ENCODE measurements at regions not wholly inside any gene's neighbourhood (a gene's known extent, or its start where the extent isn't known, plus 50 kb on each side); places are given as distances from the start of the nearest gene placed in this dataset.

DNA sequence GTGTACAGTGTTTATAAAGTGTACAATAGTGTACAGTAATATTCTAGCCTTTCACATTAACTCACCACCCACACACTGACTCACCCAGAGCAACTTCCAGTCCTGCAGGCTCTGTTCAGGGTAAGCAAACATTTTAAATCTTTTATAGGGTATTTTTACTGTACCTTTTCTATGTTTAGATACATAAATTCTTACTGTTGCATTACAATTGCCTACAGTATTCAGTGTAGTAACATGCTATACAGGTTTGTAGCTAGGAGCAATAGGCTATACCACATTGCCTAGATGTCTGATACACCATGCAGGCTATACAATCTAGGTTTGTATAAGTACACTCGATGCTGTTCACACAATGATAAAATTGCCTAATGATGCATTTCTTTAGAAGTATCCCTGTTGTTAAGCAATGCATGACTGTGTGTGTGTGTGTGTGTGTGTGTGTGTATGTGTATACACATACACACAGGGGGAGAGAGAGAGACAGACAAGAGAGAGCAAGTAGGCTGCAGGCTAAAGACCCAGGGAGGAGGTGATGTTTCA is 72.5 kb upstream of the PRR23C start:
- intact Hi-C loops (cut with DNase I; ENCODE audit: low total_unique reads), result no loop called here
- TF ChIP-seq, protein P1, sequence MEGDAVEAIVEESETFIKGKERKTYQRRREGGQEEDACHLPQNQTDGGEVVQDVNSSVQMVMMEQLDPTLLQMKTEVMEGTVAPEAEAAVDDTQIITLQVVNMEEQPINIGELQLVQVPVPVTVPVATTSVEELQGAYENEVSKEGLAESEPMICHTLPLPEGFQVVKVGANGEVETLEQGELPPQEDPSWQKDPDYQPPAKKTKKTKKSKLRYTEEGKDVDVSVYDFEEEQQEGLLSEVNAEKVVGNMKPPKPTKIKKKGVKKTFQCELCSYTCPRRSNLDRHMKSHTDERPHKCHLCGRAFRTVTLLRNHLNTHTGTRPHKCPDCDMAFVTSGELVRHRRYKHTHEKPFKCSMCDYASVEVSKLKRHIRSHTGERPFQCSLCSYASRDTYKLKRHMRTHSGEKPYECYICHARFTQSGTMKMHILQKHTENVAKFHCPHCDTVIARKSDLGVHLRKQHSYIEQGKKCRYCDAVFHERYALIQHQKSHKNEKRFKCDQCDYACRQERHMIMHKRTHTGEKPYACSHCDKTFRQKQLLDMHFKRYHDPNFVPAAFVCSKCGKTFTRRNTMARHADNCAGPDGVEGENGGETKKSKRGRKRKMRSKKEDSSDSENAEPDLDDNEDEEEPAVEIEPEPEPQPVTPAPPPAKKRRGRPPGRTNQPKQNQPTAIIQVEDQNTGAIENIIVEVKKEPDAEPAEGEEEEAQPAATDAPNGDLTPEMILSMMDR (IDR thresholded peaks at IDR 0.05), result no peak
- TF ChIP-seq POLR2AphosphoS5 (IDR thresholded peaks at IDR 0.05), result no peak
- TF ChIP-seq POLR2A (IDR thresholded peaks at IDR 0.05), result no peak
- DNase-seq (ENCODE audit: low spot score in 2 of 2), result no peak
- Histone ChIP-seq H3K27me3 (no peaks in the 10 kb centered on the region), H3K4me1 (no peaks in the 10 kb centered on the region), H3K27ac (no peak overlapping the region), H3K9me3 (no peaks in the 10 kb centered on the region), H3K4me3 (no peak overlapping the region), H3K36me3 (no peaks in the 10 kb centered on the region)

DNA sequence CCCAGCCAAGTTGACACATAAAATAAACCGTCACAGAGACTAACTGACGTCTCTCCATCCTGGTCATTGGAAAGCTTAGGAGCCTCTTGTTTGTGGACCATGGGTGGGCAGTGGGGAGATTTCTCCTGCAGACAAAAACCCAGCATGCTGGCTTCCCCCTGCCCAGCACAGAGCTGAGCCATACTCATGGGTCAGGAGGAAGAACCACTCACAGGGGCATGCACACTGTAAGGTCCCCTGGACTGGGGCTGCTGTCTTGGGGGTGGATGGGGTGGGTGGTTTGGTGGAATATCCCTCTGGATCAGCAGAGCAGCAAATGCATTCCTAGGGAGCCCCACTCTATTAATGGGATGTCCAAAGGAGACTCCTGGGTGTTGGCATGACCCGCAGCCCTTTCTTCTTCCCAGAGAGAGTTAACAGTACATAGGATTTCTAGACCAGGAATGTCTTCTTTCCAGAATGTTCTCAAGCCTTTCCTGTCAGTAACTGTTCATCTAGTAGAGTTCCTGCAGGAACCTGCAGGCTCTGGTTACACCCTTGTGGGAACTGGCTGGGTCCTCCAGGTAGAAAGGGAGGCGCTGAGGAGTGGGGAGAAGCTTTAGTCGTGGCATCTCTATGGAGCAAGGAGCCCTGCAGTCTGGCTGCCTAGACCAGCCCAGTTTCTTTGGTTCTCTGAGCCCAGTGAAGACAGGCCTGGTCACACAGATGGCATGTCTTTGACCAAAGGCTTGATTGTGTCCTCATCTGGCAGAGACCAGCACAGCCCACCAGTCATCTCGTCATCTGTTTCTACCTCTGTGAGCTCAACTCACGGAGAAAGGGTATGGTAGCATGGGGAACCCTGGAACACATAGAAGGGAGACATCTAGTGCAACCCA is 73.4 kb upstream of the PRR23C start:
- H3K36me3 ChIP-seq, result no peaks in the 10 kb centered on the region
- H3K4me3 ChIP-seq, result no peak overlapping the region
- H3K27ac ChIP-seq, result no peak overlapping the region
- no peak for DNase-seq (ENCODE audit: low spot score in 2 of 2)
- TF ChIP-seq POLR2A (IDR thresholded peaks at IDR 0.05) (no peak), POLR2AphosphoS5 (IDR thresholded peaks at IDR 0.05) (no peak)
- TF ChIP-seq, protein P1 (IDR thresholded peaks at IDR 0.05), result no peak
- intact Hi-C loops (cut with DNase I; ENCODE audit: low total_unique reads), result no loop called here
- no peaks in the 10 kb centered on the region for H3K27me3 ChIP-seq
- no peaks in the 10 kb centered on the region for H3K4me1 ChIP-seq
- no peaks in the 10 kb centered on the region for H3K9me3 ChIP-seq

DNA sequence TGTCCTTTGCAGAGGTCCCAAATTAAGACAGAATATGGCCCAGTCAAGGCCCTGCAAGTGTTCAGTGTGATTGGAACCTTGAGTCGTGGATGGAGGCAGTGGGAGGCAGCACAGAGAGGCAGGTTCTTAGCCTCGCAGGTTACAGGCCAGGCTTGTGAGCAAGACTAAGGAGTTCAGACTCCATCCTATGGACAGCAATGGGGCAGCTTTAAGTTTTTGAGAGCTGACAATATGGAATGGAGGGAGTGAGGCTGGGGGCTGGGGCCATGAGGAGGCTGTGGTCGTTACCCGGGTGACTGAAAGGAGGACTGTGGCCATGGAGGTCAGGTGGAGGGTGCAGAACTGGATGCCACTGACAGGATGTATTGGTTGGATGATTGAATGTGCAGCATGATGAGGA is 74.1 kb upstream of the PRR23C start:
- Histone ChIP-seq H3K4me3 (no peak overlapping the region), H3K27me3 (no peaks in the 10 kb centered on the region), H3K27ac (no peak overlapping the region), H3K36me3 (no peaks in the 10 kb centered on the region), H3K9me3 (no peaks in the 10 kb centered on the region), H3K4me1 (no peaks in the 10 kb centered on the region)
- intact Hi-C loops (cut with DNase I; ENCODE audit: low total_unique reads), result no loop called here
- DNase-seq (ENCODE audit: low spot score in 2 of 2), result no peak
- TF ChIP-seq POLR2AphosphoS5 (IDR thresholded peaks at IDR 0.05) (no peak), POLR2A (IDR thresholded peaks at IDR 0.05) (no peak)
- TF ChIP-seq, protein P1 (IDR thresholded peaks at IDR 0.05), result no peak

DNA sequence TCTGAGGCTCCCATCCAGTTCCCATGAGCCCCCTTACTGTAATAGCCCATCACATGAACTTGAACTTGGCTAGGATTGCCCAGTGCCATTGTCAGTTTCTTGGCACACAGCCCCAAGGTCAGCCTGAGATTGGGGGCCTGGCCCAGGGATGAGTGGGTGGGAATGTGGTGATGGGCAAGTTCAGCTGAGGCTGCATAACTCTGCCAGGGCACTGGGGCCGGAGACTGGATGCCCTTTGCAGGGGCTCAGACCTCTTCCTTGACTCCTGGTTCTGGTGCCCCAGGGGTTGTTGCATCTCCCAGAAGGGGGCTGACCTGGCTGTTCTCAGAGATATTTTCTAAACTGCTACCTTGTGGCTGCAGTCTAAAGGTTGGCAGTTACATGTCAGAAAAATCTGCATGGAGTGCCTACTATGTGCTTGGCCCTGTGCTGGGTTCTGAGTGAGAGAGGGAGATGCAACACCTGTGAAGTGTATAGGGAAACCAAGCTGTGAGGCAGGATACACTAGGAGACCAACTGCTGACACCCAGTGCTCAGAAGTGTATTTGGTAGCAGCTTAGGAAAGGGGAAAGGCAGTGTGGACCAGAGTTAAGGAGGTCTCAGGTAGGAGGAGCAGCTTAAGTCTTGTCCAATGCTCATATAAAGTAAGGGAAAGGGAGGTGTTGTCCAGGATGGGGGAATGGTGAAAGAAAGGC is 74.8 kb upstream of the PRR23C start:
- TF ChIP-seq POLR2AphosphoS5 (IDR thresholded peaks at IDR 0.05) (no peak), POLR2A (IDR thresholded peaks at IDR 0.05) (no peak)
- TF ChIP-seq, protein P1 (IDR thresholded peaks at IDR 0.05), result no peak
- Histone ChIP-seq H3K4me3 (no peak overlapping the region), H3K36me3 (no peaks in the 10 kb centered on the region), H3K4me1 (no peaks in the 10 kb centered on the region), H3K9me3 (no peaks in the 10 kb centered on the region), H3K27ac (no peak overlapping the region), H3K27me3 (no peaks in the 10 kb centered on the region)
- intact Hi-C loops (cut with DNase I; ENCODE audit: low total_unique reads), result no loop called here
- no peak for DNase-seq (ENCODE audit: low spot score in 2 of 2)
